AG04450 (cell line): ENCODE measurements at regions not wholly inside any gene's neighbourhood (a gene's known extent, or its start where the extent isn't known, plus 50 kb on each side); places are given as distances from the start of the nearest gene placed in this dataset.

Experiments used
- CTCF ChIA-PET: fragments of 300-600, 350-600 bp; formaldehyde crosslinking; extraction: SDS; loops from one replicate; lab custom pipeline; 2022; ENCODE audit warnings: antibody characterized with exemption, inconsistent platforms; lab: Charles Lee
- POLR2A ChIA-PET: fragments of 350-600 bp; formaldehyde crosslinking; extraction: SDS; loops from one replicate; lab custom pipeline; 2021; ENCODE audit warnings: antibody characterized with exemption, inconsistent platforms; lab: Yijun Ruan, JAX
- DNase-seq: peaks from one replicate; pipeline ENCODE4 v3.0.0-alpha.2; 2011; ENCODE audit warnings: low read depth, low spot score
- H3K27ac ChIP-seq: one replicate; pipeline ENCODE4 v1.5.1; 2012; ENCODE audit warnings: low read depth, low read length, control low read depth
- H3K27me3 ChIP-seq: one replicate; pipeline ENCODE4 v1.6.0; 2012; ENCODE audit warnings: low read length; ENCODE audit not compliant: control insufficient read depth, insufficient read depth
- H3K4me3 ChIP-seq: 2 replicates; pipeline ENCODE4 v1.5.1; 2011; ENCODE audit warnings: mild to moderate bottlenecking, low read depth, low read length, control low read depth
- H3K9me3 ChIP-seq: 2 replicates; pipeline ENCODE4 v1.5.1; 2012; ENCODE audit warnings: low read length; ENCODE audit not compliant: control insufficient read depth, insufficient read depth
- TF ChIP-seq, protein P1 (sequence below): IDR thresholded peaks from 2 replicates; pipeline ENCODE4 v1.5.1; 2011; ENCODE audit warnings: low read depth, low read length, control low read depth, inconsistent platforms

DNA sequence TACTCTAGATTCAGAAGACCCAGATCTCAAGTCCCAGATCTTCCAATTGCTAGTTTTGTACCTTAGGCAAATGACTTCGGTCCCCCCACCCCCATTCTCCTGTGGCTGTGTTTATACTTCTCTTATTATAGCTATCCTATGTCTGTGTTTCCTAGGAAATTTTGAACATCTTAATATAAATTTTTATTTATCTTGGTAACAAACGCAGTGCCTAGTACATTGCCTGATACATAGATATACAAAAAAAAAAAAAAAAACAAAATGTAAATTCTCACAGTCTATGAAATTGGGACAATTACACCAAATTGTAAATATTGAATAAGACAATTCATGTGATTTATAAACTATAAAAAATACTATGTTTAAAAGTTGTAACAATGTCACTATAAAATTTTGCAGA is 84.1 kb upstream of the SLC44A3 start:
- H3K9me3 ChIP-seq = no peaks in the 10 kb centered on the region
- H3K27me3 ChIP-seq = no peaks in the 10 kb centered on the region
- no peak overlapping the region for H3K27ac ChIP-seq
- no peak overlapping the region for H3K4me3 ChIP-seq
- TF ChIP-seq, protein P1, sequence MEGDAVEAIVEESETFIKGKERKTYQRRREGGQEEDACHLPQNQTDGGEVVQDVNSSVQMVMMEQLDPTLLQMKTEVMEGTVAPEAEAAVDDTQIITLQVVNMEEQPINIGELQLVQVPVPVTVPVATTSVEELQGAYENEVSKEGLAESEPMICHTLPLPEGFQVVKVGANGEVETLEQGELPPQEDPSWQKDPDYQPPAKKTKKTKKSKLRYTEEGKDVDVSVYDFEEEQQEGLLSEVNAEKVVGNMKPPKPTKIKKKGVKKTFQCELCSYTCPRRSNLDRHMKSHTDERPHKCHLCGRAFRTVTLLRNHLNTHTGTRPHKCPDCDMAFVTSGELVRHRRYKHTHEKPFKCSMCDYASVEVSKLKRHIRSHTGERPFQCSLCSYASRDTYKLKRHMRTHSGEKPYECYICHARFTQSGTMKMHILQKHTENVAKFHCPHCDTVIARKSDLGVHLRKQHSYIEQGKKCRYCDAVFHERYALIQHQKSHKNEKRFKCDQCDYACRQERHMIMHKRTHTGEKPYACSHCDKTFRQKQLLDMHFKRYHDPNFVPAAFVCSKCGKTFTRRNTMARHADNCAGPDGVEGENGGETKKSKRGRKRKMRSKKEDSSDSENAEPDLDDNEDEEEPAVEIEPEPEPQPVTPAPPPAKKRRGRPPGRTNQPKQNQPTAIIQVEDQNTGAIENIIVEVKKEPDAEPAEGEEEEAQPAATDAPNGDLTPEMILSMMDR = no peak
- POLR2A ChIA-PET = interaction anchor here (0.6 kb wide), 2 partner anchors 155 to 193 kb away, joined by 3 read pairs; no protein-coding TSS in a partner anchor
- CTCF ChIA-PET = interaction anchor here (0.8 kb wide), 1 partner anchor 13 kb away, joined by 3 read pairs; no protein-coding TSS in a partner anchor
- no peak for DNase-seq

DNA sequence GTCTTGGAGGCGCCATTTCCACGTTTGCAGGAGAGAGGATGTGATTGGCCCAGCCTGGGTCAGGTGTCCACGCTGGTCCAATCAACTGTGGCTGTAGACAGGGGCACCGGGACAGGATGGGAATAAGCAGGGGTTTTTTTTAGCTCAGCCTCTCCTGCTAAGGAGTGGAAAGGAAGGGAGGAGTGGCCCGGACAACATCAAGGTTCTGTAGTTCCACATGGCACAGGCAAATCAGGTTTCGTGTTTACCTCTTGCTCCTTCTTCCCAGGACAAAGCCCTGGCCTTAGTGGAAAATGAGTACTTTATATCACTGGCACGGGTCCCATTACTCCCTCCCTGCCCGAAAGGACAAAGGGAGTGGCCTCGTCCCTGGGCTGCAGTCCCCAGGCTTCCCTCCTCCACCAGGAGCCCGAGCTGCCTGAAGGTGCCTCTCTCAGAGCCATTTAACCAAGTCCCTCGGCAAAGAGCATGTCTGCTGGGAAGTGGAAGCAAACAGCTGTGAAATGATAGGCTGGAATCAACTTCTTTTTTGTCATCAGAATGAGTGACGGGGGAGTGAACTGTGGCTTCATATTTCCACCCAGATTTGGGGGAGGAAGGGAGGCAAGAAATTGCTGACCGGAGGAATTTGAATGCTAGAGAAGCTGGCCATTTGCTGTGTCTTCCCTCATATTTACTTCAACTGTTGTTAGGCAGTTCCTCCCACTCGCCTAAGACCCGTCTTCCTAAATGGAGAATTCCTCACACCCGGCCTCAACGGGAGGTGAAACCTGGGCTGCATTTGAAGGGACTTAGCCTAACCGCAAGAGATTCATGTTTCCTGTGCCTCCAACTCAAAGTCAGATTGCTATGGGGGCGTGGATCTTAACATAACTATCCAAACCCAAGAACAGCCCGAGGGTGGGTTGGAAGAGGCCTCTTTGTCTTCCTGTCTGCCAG is 84.9 kb upstream of the SLC44A3 start:
- H3K27me3 ChIP-seq = no peaks in the 10 kb centered on the region
- H3K27ac ChIP-seq = peak overlapping the region; percentile 81
- ChIA-PET CTCF (no interaction called here), POLR2A (interaction anchor here (0.5 to 0.6 kb wide), 2 partner anchors 154 to 868 kb away, joined by 3 to 9 read pairs; no protein-coding TSS in a partner anchor)
- peak; percentile 43 for DNase-seq
- TF ChIP-seq, protein P1 = no peak
- H3K9me3 ChIP-seq = no peaks in the 10 kb centered on the region
- H3K4me3 ChIP-seq = no peak overlapping the region

DNA sequence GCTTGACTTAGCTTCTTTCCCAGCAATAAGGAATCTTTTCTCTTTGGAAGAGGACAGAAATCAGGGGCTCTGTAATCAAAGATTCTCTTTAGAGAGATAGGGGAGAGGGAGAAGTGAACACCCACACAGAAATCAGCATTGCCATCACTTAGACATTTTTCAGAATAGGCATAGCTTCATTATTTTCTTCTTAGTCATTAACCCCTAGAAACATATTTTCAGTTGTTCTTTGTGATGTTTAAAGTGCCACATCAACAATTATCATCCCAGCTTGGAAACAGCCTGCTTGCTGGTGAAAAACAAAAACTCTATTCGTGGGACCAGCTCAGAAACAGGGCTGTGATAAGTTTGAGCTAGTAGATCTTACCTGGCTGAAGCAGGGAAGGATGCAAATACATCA is 88.3 kb upstream of the SLC44A3 start:
- no peak for DNase-seq
- no peaks in the 10 kb centered on the region for H3K9me3 ChIP-seq
- TF ChIP-seq, protein P1 = no peak
- H3K4me3 ChIP-seq = no peak overlapping the region
- no peaks in the 10 kb centered on the region for H3K27me3 ChIP-seq
- ChIA-PET POLR2A (interaction anchor here (0.9 kb wide), 1 partner anchor 190 kb away, joined by 4 read pairs; the partner anchor contains the start of gene F3), CTCF (no interaction called here)
- H3K27ac ChIP-seq = no peak overlapping the region

DNA sequence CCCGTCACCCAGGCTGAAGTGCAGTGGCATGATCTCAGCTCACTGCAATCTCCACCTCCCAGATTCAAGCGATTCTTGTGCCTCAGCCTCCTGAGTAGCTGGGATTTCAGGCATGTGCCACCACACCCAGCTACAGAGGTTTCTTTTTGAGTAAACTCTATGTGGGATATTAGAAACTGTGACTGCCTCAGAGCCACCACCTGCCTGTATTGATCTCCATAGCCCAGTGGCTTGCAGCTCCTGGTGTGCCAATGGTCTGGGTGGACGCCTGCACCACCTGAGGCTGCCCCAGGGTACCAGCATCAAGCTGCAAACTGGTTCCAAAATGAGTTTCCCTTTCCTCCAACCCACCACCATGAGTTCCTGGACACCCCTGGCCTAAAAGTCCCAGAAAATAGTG is 89.7 kb upstream of the SLC44A3 start:
- Histone ChIP-seq H3K9me3 (no peaks in the 10 kb centered on the region), H3K27me3 (no peaks in the 10 kb centered on the region), H3K4me3 (no peak overlapping the region), H3K27ac (no peak overlapping the region)
- POLR2A ChIA-PET = no interaction called here
- CTCF ChIA-PET = no interaction called here
- no peak for DNase-seq
- TF ChIP-seq, protein P1 = no peak

DNA sequence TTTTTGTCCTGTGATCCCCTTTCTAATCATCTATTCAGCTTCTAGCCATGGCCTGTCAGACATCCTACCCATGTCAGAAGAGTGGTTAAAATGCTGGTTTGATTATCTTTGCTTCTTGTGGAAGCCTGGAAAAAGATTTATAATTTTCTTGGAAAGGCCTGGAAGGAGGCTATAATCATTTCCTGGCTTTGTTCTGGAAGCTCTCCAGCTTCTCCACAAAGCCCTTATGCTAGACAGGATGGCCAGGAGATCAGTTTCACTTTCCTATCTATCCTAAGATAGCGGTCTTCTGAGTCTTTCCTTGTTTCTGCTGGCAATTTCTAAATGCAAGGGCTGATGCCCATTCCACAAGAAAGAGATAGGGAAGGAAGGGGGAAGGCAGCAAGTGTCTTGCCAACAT is 90.9 kb upstream of the SLC44A3 start:
- CTCF ChIA-PET = interaction anchor here (1.2 kb wide), 2 partner anchors 77 to 213 kb away, joined by 3 to 4 read pairs; no protein-coding TSS in a partner anchor
- peak; percentile 64 for DNase-seq
- POLR2A ChIA-PET = interaction anchor here (2.9 kb wide), 1 partner anchor 187 kb away, joined by 21 read pairs; the partner anchor contains the start of gene F3
- H3K4me3 ChIP-seq = no peak overlapping the region
- TF ChIP-seq, protein P1 = no peak
- H3K27ac ChIP-seq = peak overlapping the region; percentile 73
- H3K27me3 ChIP-seq = no peaks in the 10 kb centered on the region
- no peaks in the 10 kb centered on the region for H3K9me3 ChIP-seq
